ENCODE measurements at regions not wholly inside any gene's neighbourhood (a gene's known extent, or its start where the extent isn't known, plus 50 kb on each side); places are given as distances from the start of the nearest gene placed in this dataset.

GRCh38 chr5:12099296-12099695 is 195.1 kb upstream of the CTNND2 start:
- Histone ChIP-seq H4K8ac (ENCODE audit: extremely low read depth, insufficient read depth, low read length) (peak overlapping the region; percentile 35; the same call in 1 of the 2 replicates), H3K4ac (replicated peaks; ENCODE audit: insufficient read length, low read depth, low read length) (no peak overlapping the region), H3K18ac (ENCODE audit: extremely low read depth, low read length) (no peak overlapping the region), H4K91ac (replicated peaks; ENCODE audit: insufficient read length, low read length) (no peak overlapping the region), H2AK5ac (ENCODE audit: low read depth, low read length) (no peak overlapping the region), H3K23ac (ENCODE audit: insufficient read length) (no peak overlapping the region), H3K79me2 (ENCODE audit: control insufficient read depth in 1 of 2, insufficient read depth in 2 of 2, low read length in 2 of 2) (no peaks in the 10 kb centered on the region), H4K20me1 (replicated peaks in 1 of 2; ENCODE audit: control insufficient read depth in 1 of 2, insufficient read depth in 2 of 2, low read length in 2 of 2) (no peaks in the 10 kb centered on the region), H3K23me2 (ENCODE audit: low read depth, low read length) (peaks cover 3% of the 10 kb centered on the region; the same call in 1 of the 2 replicates), H3K4me1 (replicated peaks in 1 of 4; ENCODE audit: control insufficient read depth in 3 of 4, insufficient read depth in 4 of 4, low read length in 3 of 4) (no peaks in the 10 kb centered on the region), H2BK15ac (ENCODE audit: low read length) (no peak overlapping the region), H3K14ac (ENCODE audit: insufficient read length) (no peak overlapping the region), H2BK120ac (replicated peaks; ENCODE audit: low read depth, low read length) (no peak overlapping the region), H2AFZ (ENCODE audit: low read length) (no peak overlapping the region), H3K9ac (replicated peaks in 1 of 4; ENCODE audit: extremely low read depth in 1 of 4, low read depth in 3 of 4, low read length in 3 of 4) (no peak overlapping the region), H3K27me3 (replicated peaks in 1 of 4; ENCODE audit: control insufficient read depth in 3 of 4, extremely low read depth in 1 of 4, insufficient read depth in 3 of 4, low read length in 3 of 4) (no peaks in the 10 kb centered on the region), H3K36me3 (ENCODE audit: control insufficient read depth in 2 of 4, insufficient read depth in 4 of 4, low read length in 3 of 4) (no peaks in the 10 kb centered on the region), H3K56ac (replicated peaks; ENCODE audit: insufficient read length, low read depth, low read length) (no peak overlapping the region), H3K4me3 (ENCODE audit: extremely low read depth in 1 of 4, insufficient read depth in 2 of 4, low read depth in 3 of 4, low read length in 4 of 4) (no peak overlapping the region), H3K4me2 (ENCODE audit: insufficient read depth in 1 of 2, low read depth in 2 of 2, low read length in 2 of 2) (no peak overlapping the region), H4K5ac (ENCODE audit: insufficient read length, low read depth, low read length) (no peak overlapping the region), H2BK20ac (ENCODE audit: low read length) (no peak overlapping the region), H3K9me3 (ENCODE audit: insufficient read depth in 2 of 2, low read depth in 1 of 2, low read length in 1 of 2) (no peaks in the 10 kb centered on the region), H2BK5ac (ENCODE audit: low read depth, low read length) (no peak overlapping the region), H3K79me1 (ENCODE audit: low read depth, low read length) (no peaks in the 10 kb centered on the region), H3K27ac (ENCODE audit: low read depth, low read length) (no peak overlapping the region), H2BK12ac (ENCODE audit: low read depth, low read length) (peak overlapping the region; percentile 68; the same call in 1 of the 2 replicates)
- DNase-seq (ENCODE audit: low read depth in 1 of 2, low spot score in 2 of 2) (no peak), FAIRE-seq (no peak)
- 88 to 100% methylated on average over 1 to 4 of the region's 4 CpGs for WGBS, 2 experiments (ENCODE audit: extremely low coverage in 1 of 2, insufficient coverage in 1 of 2, insufficient read length in 1 of 2, insufficient replicate concordance in 2 of 2, low coverage in 1 of 2, low lambda C conversion rate in 2 of 2, missing lambda C conversion rate in 1 of 2)
- ChIA-PET POLR2A (ENCODE audit: partially characterized antibody) (no interaction called here), CTCF (ENCODE audit: partially characterized antibody) (no interaction called here)
- TF ChIP-seq SAP30 (IDR thresholded peaks at IDR 0.05; ENCODE audit: insufficient read depth, insufficient replicate concordance, low read length) (no peak), TEAD4 (IDR thresholded peaks at IDR 0.05; ENCODE audit: low read depth, low read length) (no peak), HDAC2 (IDR thresholded peaks at IDR 0.05; ENCODE audit: borderline replicate concordance in 1 of 2, low read depth in 2 of 2, low read length in 2 of 2) (no peak)

Measured in H1 (cell line).